ENCODE measurements at regions not wholly inside any gene's neighbourhood (a gene's known extent, or its start where the extent isn't known, plus 50 kb on each side); places are given as distances from the start of the nearest gene placed in this dataset.

GRCh38 chr11:131111775-131112174, 195.5 kb upstream of the SNX19 start:
- DNase-seq (ENCODE audit: extremely low read depth, low read depth): no peak
- TF ChIP-seq CTCF (IDR thresholded peaks at IDR 0.05; ENCODE audit: low read depth, low read length): no peak

- DNase-seq (ENCODE audit: extremely low read depth, low read depth): no peak
- TF ChIP-seq CTCF (IDR thresholded peaks at IDR 0.05; ENCODE audit: low read depth, low read length): no peak
Observed at GRCh38 chr11:131118247-131118646, 202.0 kb upstream of the SNX19 start.

GRCh38 chr11:131121426-131122333, 205.4 kb upstream of the SNX19 start:
- no peak for DNase-seq (ENCODE audit: extremely low read depth, low read depth)
- TF ChIP-seq CTCF (IDR thresholded peaks at IDR 0.05; ENCODE audit: low read depth, low read length): no peak

GRCh38 chr11:131122448-131122847, 206.2 kb upstream of the SNX19 start:
- no peak for TF ChIP-seq CTCF (IDR thresholded peaks at IDR 0.05; ENCODE audit: low read depth, low read length)
- no peak for DNase-seq (ENCODE audit: extremely low read depth, low read depth)

GRCh38 chr11:131129474-131129873, 213.2 kb upstream of the SNX19 start:
- no peak for DNase-seq (ENCODE audit: extremely low read depth, low read depth)
- TF ChIP-seq CTCF (IDR thresholded peaks at IDR 0.05; ENCODE audit: low read depth, low read length): no peak

GRCh38 chr11:131135611-131136010, 219.3 kb upstream of the SNX19 start:
- no peak for DNase-seq (ENCODE audit: extremely low read depth, low read depth)
- TF ChIP-seq CTCF (IDR thresholded peaks at IDR 0.05; ENCODE audit: low read depth, low read length): no peak

- no peak for DNase-seq (ENCODE audit: extremely low read depth, low read depth)
- no peak for TF ChIP-seq CTCF (IDR thresholded peaks at IDR 0.05; ENCODE audit: low read depth, low read length)
Observed at GRCh38 chr11:131136486-131136885, 220.2 kb upstream of the SNX19 start.
